ENCODE measurements at regions not wholly inside any gene's neighbourhood (a gene's known extent, or its start where the extent isn't known, plus 50 kb on each side); places are given as distances from the start of the nearest gene placed in this dataset.

GRCh38 chr12:124376435-124376834, 81.5 kb downstream of the RFLNA start:
- Mint-ChIP-seq H3K9me3 (peaks cover 0 to 3% (median 0%) of the 10 kb centered on the region in 7 donors), H3K27me3 (ENCODE audit: low read depth in 3 of 3) (no peaks in the 10 kb centered on the region), H3K4me1 (peaks cover 24% of the 10 kb centered on the region), H3K36me3 (peaks cover 62 to 82% of the 10 kb centered on the region in 2 donors), H3K4me3 (no peak overlapping the region), H3K27ac (peak overlapping the region in 4 of 7 donors; percentile 28 to 68 (median 40))
- Histone ChIP-seq H3K9ac (ENCODE audit: insufficient read depth, low read length, poor library complexity, severe bottlenecking) (no peak overlapping the region), H3K4me1 (ENCODE audit: control insufficient read depth in 1 of 2, insufficient read depth in 2 of 2, low read length in 2 of 2) (peaks cover 23 to 24% of the 10 kb centered on the region in 2 donors), H3K4me3 (replicated peaks in 1 of 3; ENCODE audit: low read depth in 2 of 3, low read length in 3 of 3) (no peak overlapping the region), H3K27ac (ENCODE audit: low read depth in 1 of 2, low read length in 2 of 2) (no peak overlapping the region), H3K4me2 (replicated peaks; ENCODE audit: extremely low read depth, low read length, poor library complexity, severe bottlenecking) (no peak overlapping the region), H3K79me2 (ENCODE audit: insufficient read depth, low read length) (peaks cover 10% of the 10 kb centered on the region), H3K27me3 (ENCODE audit: control insufficient read depth in 2 of 2, insufficient read depth in 2 of 2, low read length in 2 of 2) (no peaks in the 10 kb centered on the region), H3K9me3 (replicated peaks in 1 of 2; ENCODE audit: control insufficient read depth in 1 of 2, insufficient read depth in 1 of 2, low read length in 2 of 2) (no peaks in the 10 kb centered on the region), H3K36me3 (replicated peaks in 1 of 2; ENCODE audit: control insufficient read depth in 1 of 2, insufficient read depth in 2 of 2, low read length in 2 of 2) (peaks cover 64 to 78% of the 10 kb centered on the region in 2 donors), H4K20me1 (ENCODE audit: insufficient read depth, low read length) (peaks cover 94% of the 10 kb centered on the region), H2AFZ (ENCODE audit: insufficient read depth, low read depth, low read length, poor library complexity, severe bottlenecking) (no peak overlapping the region)
- TF ChIP-seq CTCF (IDR thresholded peaks at IDR 0.05): no peak
- 95% methylated on average over 9 of the region's 9 CpGs for WGBS (ENCODE audit: insufficient coverage)
- no peak for DNase-seq
- intact Hi-C loops (cut with micrococcal nuclease): no loop called here

DNA sequence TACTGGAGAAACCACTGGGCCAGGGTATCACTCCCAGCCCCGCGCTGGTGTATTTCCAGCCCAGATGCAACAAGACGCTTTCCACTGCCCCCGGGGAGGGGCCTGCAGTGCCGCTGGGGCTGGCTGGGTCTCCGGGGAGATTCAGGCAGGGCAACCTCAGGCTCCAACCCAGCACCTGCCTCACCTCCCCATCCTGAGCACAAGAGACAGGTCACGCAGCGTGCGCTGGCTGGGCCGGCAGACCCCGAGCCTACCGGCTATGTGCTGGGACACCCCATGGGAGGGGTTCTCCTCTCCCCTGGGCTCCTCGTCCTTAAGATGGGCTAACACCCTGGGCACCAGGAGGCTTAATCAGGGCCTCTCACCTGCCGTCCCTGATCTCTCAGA, 80.9 kb downstream of the RFLNA start:
- Histone ChIP-seq H3K36me3 (replicated peaks in 1 of 2; ENCODE audit: control insufficient read depth in 1 of 2, insufficient read depth in 2 of 2, low read length in 2 of 2) (peaks cover 71 to 85% of the 10 kb centered on the region in 2 donors), H4K20me1 (ENCODE audit: insufficient read depth, low read length) (peaks cover 94% of the 10 kb centered on the region), H3K27me3 (ENCODE audit: control insufficient read depth in 2 of 2, insufficient read depth in 2 of 2, low read length in 2 of 2) (no peaks in the 10 kb centered on the region), H3K9ac (ENCODE audit: insufficient read depth, low read length, poor library complexity, severe bottlenecking) (no peak overlapping the region), H3K4me2 (replicated peaks; ENCODE audit: extremely low read depth, low read length, poor library complexity, severe bottlenecking) (no peak overlapping the region), H3K9me3 (replicated peaks in 1 of 2; ENCODE audit: control insufficient read depth in 1 of 2, insufficient read depth in 1 of 2, low read length in 2 of 2) (no peaks in the 10 kb centered on the region), H3K4me1 (ENCODE audit: control insufficient read depth in 1 of 2, insufficient read depth in 2 of 2, low read length in 2 of 2) (peaks cover 17 to 18% of the 10 kb centered on the region in 2 donors), H2AFZ (ENCODE audit: insufficient read depth, low read depth, low read length, poor library complexity, severe bottlenecking) (no peak overlapping the region), H3K79me2 (ENCODE audit: insufficient read depth, low read length) (peaks cover 11% of the 10 kb centered on the region), H3K27ac (ENCODE audit: low read depth in 1 of 2, low read length in 2 of 2) (no peak overlapping the region), H3K4me3 (replicated peaks in 1 of 3; ENCODE audit: low read depth in 2 of 3, low read length in 3 of 3) (no peak overlapping the region)
- Mint-ChIP-seq H3K27me3 (ENCODE audit: low read depth in 3 of 3) (no peaks in the 10 kb centered on the region), H3K9me3 (peaks cover 0 to 3% (median 0%) of the 10 kb centered on the region in 7 donors), H3K4me1 (peaks cover 18% of the 10 kb centered on the region), H3K27ac (peak overlapping the region in 1 of 7 donors; percentile 67), H3K36me3 (peaks cover 63 to 83% of the 10 kb centered on the region in 2 donors), H3K4me3 (no peak overlapping the region)
- no peak for TF ChIP-seq CTCF (IDR thresholded peaks at IDR 0.05)
- DNase-seq: no peak
- intact Hi-C loops (cut with micrococcal nuclease): no loop called here
- WGBS (ENCODE audit: insufficient coverage): 97% methylated on average over 14 of the region's 14 CpGs
